T-cell (primary cell): ENCODE measurements at regions not wholly inside any gene's neighbourhood (a gene's known extent, or its start where the extent isn't known, plus 50 kb on each side); places are given as distances from the start of the nearest gene placed in this dataset.

Experiments
- ATAC-seq, 4 experiments: fragments of 200-7000 bp in 3 of 4; fragments of 150-1000 bp in 1 of 4; cut with Tn5 transposase; replicated peaks in 1 of 4; 1 replicate in 3 of 4; 2 replicates in 1 of 4; pipeline ENCODE4 v1.10.0; 2021; ENCODE audit warnings: moderate library complexity in 3 of 4, mild to moderate bottlenecking in 2 of 4, moderate number of reproducible peaks in 1 of 4
- CTCF ChIA-PET, 2 donors: fragments of 300-600 bp; sonication (Branson Sonifier 250); formaldehyde crosslinking; loops; one replicate each; lab custom pipeline; 2022; ENCODE audit warnings: antibody characterized with exemption in 2 of 2; lab: Charles Lee
- POLR2A ChIA-PET, 2 donors: fragments of 300-600 bp; sonication (Branson Sonifier 250); formaldehyde crosslinking; loops; one replicate each; lab custom pipeline; 2022; ENCODE audit warnings: antibody characterized with exemption in 2 of 2; lab: Charles Lee
- DNase-seq, 35 experiments: peaks; one replicate each; pipeline versions ENCODE4 v3.0.0 to v3.0.0-alpha.2; 2013 to 2023
- H3K27ac ChIP-seq: one replicate; pipeline ENCODE4 v1.5.1; 2013; ENCODE audit warnings: low read length
- H3K27me3 ChIP-seq, 2 experiments: replicated peaks in 1 of 2; 1 replicate in 1 of 2; 2 replicates in 1 of 2; pipeline versions ENCODE4 v1.6.1 to v1.7.0; 2013; ENCODE audit warnings: low read length in 1 of 2, mixed read lengths in 1 of 2; ENCODE audit not compliant: control insufficient read depth in 2 of 2, insufficient read depth in 2 of 2; ENCODE audit errors: extremely low read depth in 1 of 2
- H3K36me3 ChIP-seq, 2 donors: 1 replicate in 1 of 2; 2 replicates in 1 of 2; pipeline versions ENCODE4 v1.6.1 to v1.7.0; 2013; ENCODE audit warnings: low read length in 1 of 2; ENCODE audit not compliant: control insufficient read depth in 2 of 2, insufficient read depth in 1 of 2; ENCODE audit errors: extremely low read depth in 1 of 2
- H3K4me1 ChIP-seq, 2 experiments: 1 replicate in 1 of 2; 2 replicates in 1 of 2; pipeline versions ENCODE4 v1.6.1 to v1.7.0; 2013; ENCODE audit warnings: low read length in 2 of 2, mixed read lengths in 1 of 2; ENCODE audit not compliant: insufficient read depth in 2 of 2, control insufficient read depth in 1 of 2; ENCODE audit errors: extremely low read depth in 1 of 2
- H3K4me3 ChIP-seq, 2 donors: 1 replicate in 1 of 2; 2 replicates in 1 of 2; pipeline versions ENCODE4 v1.5.1 to v1.7.0; 2013; ENCODE audit warnings: mild to moderate bottlenecking in 2 of 2, low read length in 1 of 2, moderate library complexity in 1 of 2; ENCODE audit not compliant: control insufficient read depth in 1 of 2; ENCODE audit errors: extremely low read depth in 1 of 2
- H3K9me3 ChIP-seq: 2 replicates; pipeline ENCODE4 v1.7.0; 2013
- H3K27ac Mint-ChIP-seq, 2 donors: one replicate each; pipeline ENCODE4 v1.8.0; 2020 to 2021; ENCODE audit warnings: mild to moderate bottlenecking in 2 of 2, mixed read lengths in 2 of 2
- H3K27me3 Mint-ChIP-seq, 2 donors: one replicate each; pipeline ENCODE4 v1.8.0; 2021 to 2022; ENCODE audit warnings: mixed read lengths in 2 of 2
- H3K36me3 Mint-ChIP-seq: one replicate; pipeline ENCODE4 v1.8.0; 2021; ENCODE audit warnings: mixed read lengths
- H3K4me1 Mint-ChIP-seq, 3 donors: one replicate each; pipeline ENCODE4 v1.8.0; 2020 to 2022; ENCODE audit warnings: mixed read lengths in 3 of 3, mild to moderate bottlenecking in 1 of 3
- H3K4me3 Mint-ChIP-seq, 3 donors: one replicate each; pipeline ENCODE4 v1.8.0; 2020 to 2022; ENCODE audit warnings: mild to moderate bottlenecking in 3 of 3, mixed read lengths in 3 of 3, moderate library complexity in 3 of 3
- H3K9me3 Mint-ChIP-seq, 3 donors: one replicate each; pipeline ENCODE4 v1.8.0; 2020 to 2022; ENCODE audit warnings: mixed read lengths in 3 of 3
- WGBS: methylation state at CpG from one replicate; pipeline ENCODE4 v1.1.5; 2013; ENCODE audit warnings: missing lambda C conversion rate; ENCODE audit not compliant: insufficient coverage; 5-methylcytosine and 5-hydroxymethylcytosine counted together

DNA sequence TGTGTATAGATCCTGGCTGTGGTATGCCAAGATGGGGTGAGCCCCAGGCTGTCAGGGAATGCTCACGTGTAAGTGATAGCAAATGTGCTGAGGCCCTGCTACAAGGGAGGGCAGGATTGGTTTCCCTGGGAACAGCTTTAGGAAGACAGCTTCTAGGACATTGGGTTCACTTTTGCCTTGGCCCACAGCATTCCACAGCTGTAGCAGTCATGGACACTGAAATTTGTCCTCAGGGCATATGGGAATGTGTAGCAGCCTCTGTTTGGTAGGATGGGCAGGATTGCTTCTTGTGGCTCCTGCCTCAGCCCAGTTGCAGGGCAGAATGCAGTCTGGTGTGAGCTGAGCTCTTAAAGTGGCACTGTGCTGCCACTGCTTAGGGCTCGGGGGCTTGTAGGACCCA is 1061.7 kb upstream of the WWC1 start:
- Histone ChIP-seq H3K4me3 (no peak overlapping the region), H3K27me3 (no peaks in the 10 kb centered on the region), H3K9me3 (no peaks in the 10 kb centered on the region), H3K27ac (no peak overlapping the region), H3K4me1 (no peaks in the 10 kb centered on the region), H3K36me3 (no peaks in the 10 kb centered on the region)
- Mint-ChIP-seq H3K27ac (no peak overlapping the region), H3K4me1 (no peaks in the 10 kb centered on the region), H3K4me3 (no peak overlapping the region), H3K27me3 (no peaks in the 10 kb centered on the region), H3K36me3 (no peaks in the 10 kb centered on the region), H3K9me3 (peaks cover 24 to 28% (median 28%) of the 10 kb centered on the region in 3 donors)
- DNase-seq (no peak), ATAC-seq (no peak)
- WGBS = 54% methylated on average over 2 of the region's 2 CpGs
- ChIA-PET CTCF (no interaction called here), POLR2A (no interaction called here)

DNA sequence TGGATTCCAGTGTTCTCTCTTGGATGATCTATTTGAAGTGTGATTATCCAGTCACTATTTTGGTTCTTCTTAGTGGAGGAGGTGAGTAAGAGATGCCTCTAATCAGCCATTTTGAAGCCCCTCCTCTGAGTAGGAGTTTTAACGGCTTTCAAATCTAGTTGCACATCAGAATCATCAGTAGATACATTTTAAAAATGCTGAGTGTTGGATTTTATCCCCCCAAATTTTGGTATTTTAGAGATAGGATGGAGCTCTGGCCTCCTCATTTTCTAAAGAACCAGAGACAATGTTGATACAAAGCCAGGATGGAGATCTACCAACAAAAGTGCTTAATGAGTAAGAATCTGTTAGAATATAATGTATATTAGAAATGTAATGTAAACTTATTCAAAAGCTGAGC is 1061.0 kb upstream of the WWC1 start:
- no peaks in the 10 kb centered on the region for H3K4me1 ChIP-seq
- peaks cover 24 to 28% (median 26%) of the 10 kb centered on the region in 3 donors for H3K9me3 Mint-ChIP-seq

DNA sequence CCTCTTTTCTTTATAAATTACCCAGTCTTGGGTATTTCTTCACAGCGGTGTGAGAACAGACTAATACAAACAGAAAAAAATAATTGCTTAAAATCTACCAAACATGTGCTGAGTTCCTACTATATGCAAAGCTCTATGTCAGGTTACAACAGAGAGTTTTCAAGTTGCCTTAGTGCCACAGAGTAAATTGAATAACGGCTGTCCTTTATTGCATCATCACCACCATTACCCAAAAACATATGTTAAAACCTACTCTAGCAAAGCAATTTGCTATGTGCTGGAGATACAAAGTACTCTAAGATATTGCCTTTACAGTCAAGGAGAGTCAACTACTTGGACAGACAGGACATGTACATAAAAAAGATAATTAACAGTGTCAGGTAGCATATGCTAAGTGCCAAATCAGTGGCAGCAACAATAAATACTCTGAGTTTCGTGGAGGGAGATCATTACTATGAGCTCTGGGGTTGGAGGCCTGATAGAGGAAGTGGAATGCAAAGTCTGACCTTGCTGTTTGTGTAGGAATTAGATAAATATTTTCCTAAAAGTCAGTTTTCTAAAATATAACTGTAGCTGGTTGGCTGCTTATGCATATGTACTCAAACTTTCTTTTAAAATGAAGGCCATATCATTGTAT is 1058.7 kb upstream of the WWC1 start:
- ATAC-seq = no peak
- Histone ChIP-seq H3K4me1 (no peaks in the 10 kb centered on the region), H3K4me3 (no peak overlapping the region), H3K9me3 (no peaks in the 10 kb centered on the region), H3K27me3 (no peaks in the 10 kb centered on the region), H3K27ac (no peak overlapping the region), H3K36me3 (no peaks in the 10 kb centered on the region)
- Mint-ChIP-seq H3K27me3 (no peaks in the 10 kb centered on the region), H3K36me3 (no peaks in the 10 kb centered on the region), H3K4me1 (no peaks in the 10 kb centered on the region), H3K27ac (no peak overlapping the region), H3K4me3 (no peak overlapping the region), H3K9me3 (peaks cover 13 to 26% (median 15%) of the 10 kb centered on the region in 3 donors)
- ChIA-PET POLR2A (no interaction called here), CTCF (no interaction called here)
- no peak for DNase-seq
- no CpG with 5 or more reads among the region's 3 CpGs for WGBS

More for the DNA sequence above, 1061.0 kb upstream of the WWC1 start:
- DNase-seq (no peak), ATAC-seq (no peak)
- H3K9me3 ChIP-seq = no peaks in the 10 kb centered on the region
- no peaks in the 10 kb centered on the region for H3K36me3 Mint-ChIP-seq
- no peaks in the 10 kb centered on the region for H3K36me3 ChIP-seq
- no peaks in the 10 kb centered on the region for H3K27me3 Mint-ChIP-seq
- no peaks in the 10 kb centered on the region for H3K27me3 ChIP-seq
- H3K4me1 Mint-ChIP-seq = no peaks in the 10 kb centered on the region
- no CpG with 5 or more reads among the region's 1 CpG for WGBS
- H3K4me3 ChIP-seq = no peak overlapping the region
- ChIA-PET CTCF (no interaction called here), POLR2A (no interaction called here)
- no peak overlapping the region for H3K27ac ChIP-seq
- no peak overlapping the region for H3K27ac Mint-ChIP-seq
- no peak overlapping the region for H3K4me3 Mint-ChIP-seq

DNA sequence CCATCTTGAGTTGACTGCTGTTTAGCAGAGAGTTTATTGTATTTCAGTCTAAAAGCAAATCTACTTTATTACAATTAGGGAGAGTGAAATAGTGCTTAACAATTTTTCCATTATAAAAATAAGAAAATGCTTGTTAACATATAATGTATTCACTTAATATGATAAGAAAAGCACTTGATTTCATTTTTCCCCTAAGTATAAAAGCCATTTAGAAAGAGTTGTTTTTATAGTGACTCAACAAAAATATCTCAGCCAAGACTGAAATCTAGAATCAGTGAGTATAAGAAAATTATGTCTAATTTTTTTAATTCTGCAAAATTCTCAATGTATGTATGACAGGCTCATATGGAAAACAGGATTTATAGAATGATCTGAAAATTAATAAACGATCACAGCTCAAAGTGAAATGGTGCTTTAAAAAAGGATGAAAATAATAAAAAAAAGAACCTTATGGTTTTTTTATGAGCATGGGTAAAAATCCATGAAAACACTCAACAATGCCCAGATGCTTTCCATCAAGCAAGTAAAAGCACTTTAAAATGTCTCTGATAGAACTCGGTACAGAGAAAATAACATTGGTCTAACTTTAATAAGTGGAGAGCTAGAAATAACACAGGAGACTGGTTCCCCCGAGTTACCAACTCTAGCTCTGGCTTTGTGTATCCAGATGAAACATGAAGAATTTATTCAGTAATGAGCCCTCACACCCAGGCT is 1057.8 kb upstream of the WWC1 start:
- Mint-ChIP-seq H3K36me3 (no peaks in the 10 kb centered on the region), H3K27ac (no peak overlapping the region), H3K27me3 (no peaks in the 10 kb centered on the region), H3K4me3 (no peak overlapping the region), H3K9me3 (peaks cover 13 to 22% (median 15%) of the 10 kb centered on the region in 3 donors), H3K4me1 (no peaks in the 10 kb centered on the region)
- Histone ChIP-seq H3K27me3 (no peaks in the 10 kb centered on the region), H3K4me3 (no peak overlapping the region), H3K27ac (no peak overlapping the region), H3K36me3 (no peaks in the 10 kb centered on the region), H3K4me1 (no peaks in the 10 kb centered on the region), H3K9me3 (no peaks in the 10 kb centered on the region)
- ChIA-PET CTCF (no interaction called here), POLR2A (no interaction called here)
- 67% methylated on average over 1 of the region's 3 CpGs for WGBS
- DNase-seq (no peak), ATAC-seq (no peak)

DNA sequence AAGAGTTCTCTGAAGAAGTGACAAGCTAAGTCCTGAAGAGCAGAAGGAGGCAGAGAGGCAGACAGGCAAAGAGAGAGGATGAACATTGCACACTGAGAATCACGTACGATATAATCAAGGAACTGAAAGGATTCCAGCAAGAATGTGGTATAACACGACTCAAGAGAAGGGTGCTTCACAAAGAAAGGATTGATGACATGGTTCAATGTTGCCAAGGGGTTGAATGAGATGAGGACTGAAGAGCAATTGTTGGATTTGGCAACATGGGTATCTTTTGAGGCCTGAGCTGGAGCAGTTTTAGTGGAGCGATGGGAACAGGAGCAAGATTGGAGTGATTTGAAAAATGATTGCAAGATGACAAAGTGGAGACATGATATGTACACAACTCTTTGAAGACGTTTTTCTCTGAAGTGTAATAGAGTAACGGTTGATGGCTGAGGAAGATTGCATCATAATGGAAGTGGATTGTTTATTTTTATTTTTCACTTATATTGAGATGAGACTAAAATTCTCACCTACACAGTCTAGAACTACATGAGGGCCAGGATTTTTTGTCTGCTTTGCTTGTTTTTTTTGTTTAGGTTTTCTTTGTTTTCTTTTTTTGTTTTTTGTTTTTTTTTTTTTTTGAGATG is 1049.9 kb upstream of the WWC1 start:
- CTCF ChIA-PET = no interaction called here
- Histone ChIP-seq H3K27ac (no peak overlapping the region), H3K36me3 (no peaks in the 10 kb centered on the region), H3K9me3 (no peaks in the 10 kb centered on the region), H3K4me3 (no peak overlapping the region), H3K27me3 (no peaks in the 10 kb centered on the region), H3K4me1 (no peaks in the 10 kb centered on the region)
- Mint-ChIP-seq H3K36me3 (no peaks in the 10 kb centered on the region), H3K4me1 (no peaks in the 10 kb centered on the region), H3K27me3 (no peaks in the 10 kb centered on the region), H3K9me3 (peaks cover 6 to 20% (median 15%) of the 10 kb centered on the region in 3 donors), H3K27ac (no peak overlapping the region), H3K4me3 (no peak overlapping the region)
- POLR2A ChIA-PET = no interaction called here
- no peak for DNase-seq
- 72% methylated on average over 2 of the region's 6 CpGs for WGBS
- no peak for ATAC-seq

DNA sequence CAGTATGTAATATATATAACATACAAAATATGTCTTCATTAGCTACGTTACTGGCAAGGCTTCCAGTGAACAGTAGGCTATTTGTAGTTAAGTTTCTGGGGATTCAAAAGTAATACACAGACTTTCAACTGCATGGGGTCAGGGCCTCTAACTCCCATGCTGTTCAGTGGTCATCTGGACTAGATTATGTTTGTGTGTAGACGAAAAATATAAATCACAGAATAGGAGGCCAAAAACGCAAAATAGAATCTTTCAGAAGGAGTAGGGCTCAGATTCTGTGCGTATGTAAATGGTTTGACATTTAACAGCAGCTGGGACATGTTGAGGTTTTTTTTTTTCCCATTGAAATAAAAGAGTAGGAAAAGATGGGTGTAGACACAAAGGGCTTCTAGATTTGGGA is 1048.7 kb upstream of the WWC1 start:
- ChIA-PET CTCF (interaction anchor here in 1 of 2 donors (0.6 kb wide), 1 partner anchor 11 kb away, joined by 4 read pairs; no protein-coding TSS in a partner anchor), POLR2A (no interaction called here)
- ATAC-seq (no peak), DNase-seq (no peak)
- no peaks in the 10 kb centered on the region for H3K4me1 Mint-ChIP-seq
- no peaks in the 10 kb centered on the region for H3K4me1 ChIP-seq
- no peaks in the 10 kb centered on the region for H3K9me3 ChIP-seq
- no peaks in the 10 kb centered on the region for H3K36me3 Mint-ChIP-seq
- 69% methylated on average over 3 of the region's 4 CpGs for WGBS
- H3K27ac Mint-ChIP-seq = no peak overlapping the region
- H3K36me3 ChIP-seq = no peaks in the 10 kb centered on the region
- H3K27me3 ChIP-seq = no peaks in the 10 kb centered on the region
- no peak overlapping the region for H3K4me3 ChIP-seq
- no peak overlapping the region for H3K4me3 Mint-ChIP-seq
- H3K27ac ChIP-seq = no peak overlapping the region
- peaks cover 6 to 20% (median 15%) of the 10 kb centered on the region in 3 donors for H3K9me3 Mint-ChIP-seq
- no peaks in the 10 kb centered on the region for H3K27me3 Mint-ChIP-seq
